Stomach (tissue), 8 donors: ENCODE measurements at regions not wholly inside any gene's neighbourhood (a gene's known extent, or its start where the extent isn't known, plus 50 kb on each side); places are given as distances from the start of the nearest gene placed in this dataset.
A peak's percentile ranks its signal among the peaks of the same experiment; 100 is the strongest.

Source experiments
- DNase-seq, 2 donors: peaks; one replicate each; pipeline versions ENCODE4 v3.0.0 to v3.0.0-alpha.2; 2013 to 2019
- H3K27ac ChIP-seq, 5 donors: fragments of 200-600 bp in 4 of 5; sonication (generic) in 4 of 5; one replicate each; pipeline ENCODE4 v1.5.1; 2013 to 2019; ENCODE audit warnings: mild to moderate bottlenecking in 1 of 5, moderate library complexity in 1 of 5
- H3K27me3 ChIP-seq, 3 donors: fragments of 200-600 bp; sonication (generic); one replicate each; pipeline ENCODE4 v1.5.1; 2017 to 2019; ENCODE audit warnings: mixed run types in 1 of 3
- H3K36me3 ChIP-seq, 4 donors: fragments of 200-600 bp; sonication (generic); 1 replicate in 3 of 4; 2 replicates in 1 of 4; pipeline ENCODE4 v1.5.1; 2016 to 2019
- H3K4me1 ChIP-seq, 4 donors: fragments of 200-600 bp; sonication (generic); one replicate each; pipeline ENCODE4 v1.5.1; 2016 to 2019
- H3K4me3 ChIP-seq, 4 donors: fragments of 200-600 bp; sonication (generic) in 3 of 4; one replicate each; pipeline ENCODE4 v1.5.1; 2016 to 2019; ENCODE audit warnings: mild to moderate bottlenecking in 1 of 4
- H3K9me3 ChIP-seq, 4 donors: fragments of 200-600 bp; sonication (generic); one replicate each; pipeline ENCODE4 v1.5.1; 2016 to 2019
- CTCF ChIP-seq, 7 experiments: fragments of 450-650 bp in 4 of 7; fragments of 200-600 bp in 3 of 7; sonication (generic) in 3 of 7; IDR thresholded peaks; one replicate each; pipeline ENCODE4 v1.5.1; 2016 to 2019; ENCODE audit warnings: antibody characterized with exemption in 7 of 7, control low read depth in 2 of 7, mild to moderate bottlenecking in 1 of 7
- EP300 ChIP-seq: sonication (generic); formaldehyde crosslinking; IDR thresholded peaks from one replicate; pipeline ENCODE4 v1.6.1; 2017; ENCODE audit warnings: antibody characterized with exemption
- POLR2A ChIP-seq, 4 donors: fragments of 450-650 bp; IDR thresholded peaks; one replicate each; pipeline ENCODE4 v1.6.1; 2016; ENCODE audit warnings: antibody characterized with exemption in 4 of 4, control low read depth in 2 of 4, mild to moderate bottlenecking in 1 of 4, moderate library complexity in 1 of 4
- POLR2AphosphoS5 ChIP-seq, 3 donors: sonication (generic); formaldehyde crosslinking; IDR thresholded peaks; one replicate each; pipeline ENCODE4 v1.6.1; 2016; ENCODE audit warnings: antibody characterized with exemption in 3 of 3
- WGBS, 5 donors: extraction: QIAGEN DNeasy Blood & Tissue Kit in 3 of 5; methylation state at CpG; one replicate each; pipeline versions ENCODE4 v1.1.5 to v1.1.7; 2013 to 2018; 5-methylcytosine and 5-hydroxymethylcytosine counted together
- intact Hi-C: fragments of 100-400 bp; cut with DNase I; formaldehyde crosslinking; loops from one replicate; pipeline ENCODE4 v1.15.1; 2023; ENCODE audit warnings: low total_unique reads
- donor health status: healthy with polysubstance abuse.
- donor health status: Bipolar disorder and iron deficiency.
- donor health status: healthy.

DNA sequence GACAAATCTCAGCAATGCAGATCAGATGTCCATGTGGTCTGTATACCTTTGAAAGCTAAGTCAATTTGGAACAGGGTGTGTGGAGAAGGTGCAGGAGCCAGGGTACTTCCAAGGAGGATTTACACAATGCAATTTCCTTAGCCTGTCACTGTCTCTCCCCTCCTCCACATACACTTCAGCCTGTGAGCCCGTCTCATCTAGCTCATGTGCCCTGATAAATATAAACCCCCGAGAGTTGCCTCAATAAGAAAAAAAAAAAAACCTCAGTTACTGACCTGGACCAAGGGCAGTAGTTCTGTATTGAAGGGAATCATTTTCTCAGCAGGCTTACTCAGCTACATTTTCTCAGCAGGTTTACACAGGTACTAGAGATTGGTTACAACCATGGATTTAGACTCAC is 132.1 kb upstream of the PELI2 start:
- 25 to 59% (median 44%) methylated on average over 2 of the region's 2 CpGs for WGBS, 5 donors
- Histone ChIP-seq H3K36me3 (no peaks in the 10 kb centered on the region), H3K4me1 (no peaks in the 10 kb centered on the region), H3K27ac (no peak overlapping the region), H3K9me3 (peaks cover 0 to 2% (median 2%) of the 10 kb centered on the region in 4 donors), H3K4me3 (no peak overlapping the region), H3K27me3 (no peaks in the 10 kb centered on the region)
- no peak for DNase-seq
- intact Hi-C loops = no loop called here
- no peak for TF ChIP-seq POLR2AphosphoS5 (IDR thresholded peaks at IDR 0.05)
- TF ChIP-seq POLR2A (IDR thresholded peaks at IDR 0.05) = no peak
- TF ChIP-seq EP300 = no peak
- no peak for TF ChIP-seq CTCF (IDR thresholded peaks at IDR 0.05)

DNA sequence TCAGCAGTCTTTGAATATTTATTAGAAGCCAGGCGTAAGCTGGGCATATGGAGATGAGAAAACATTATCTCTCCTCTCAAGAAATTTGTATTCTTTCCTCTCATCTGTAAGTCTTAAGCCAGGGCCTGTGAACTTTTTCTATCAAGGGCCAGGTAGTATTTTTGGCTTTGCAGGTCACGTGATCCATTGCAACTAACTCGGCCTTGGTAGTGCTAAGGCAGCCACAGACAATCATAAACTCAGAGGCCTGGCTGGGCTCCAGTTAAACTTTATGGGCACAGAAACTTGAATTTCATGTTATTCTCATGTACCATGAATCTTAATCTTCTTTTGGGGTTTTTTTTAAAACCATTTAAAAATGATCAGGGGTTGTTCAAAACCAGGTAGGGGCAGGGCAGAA is 117.4 kb upstream of the PELI2 start:
- H3K27ac ChIP-seq = no peak overlapping the region
- no peak overlapping the region for H3K4me3 ChIP-seq
- no peaks in the 10 kb centered on the region for H3K27me3 ChIP-seq
- no peak for DNase-seq
- intact Hi-C loops = no loop called here
- peaks cover 4 to 26% (median 9%) of the 10 kb centered on the region in 4 donors for H3K4me1 ChIP-seq
- H3K36me3 ChIP-seq = no peaks in the 10 kb centered on the region
- WGBS, 5 donors = 81 to 91% (median 85%) methylated on average over 3 of the region's 3 CpGs
- TF ChIP-seq CTCF (IDR thresholded peaks at IDR 0.05) (no peak), EP300 (no peak), POLR2AphosphoS5 (IDR thresholded peaks at IDR 0.05) (no peak), POLR2A (IDR thresholded peaks at IDR 0.05) (no peak)
- no peaks in the 10 kb centered on the region for H3K9me3 ChIP-seq

DNA sequence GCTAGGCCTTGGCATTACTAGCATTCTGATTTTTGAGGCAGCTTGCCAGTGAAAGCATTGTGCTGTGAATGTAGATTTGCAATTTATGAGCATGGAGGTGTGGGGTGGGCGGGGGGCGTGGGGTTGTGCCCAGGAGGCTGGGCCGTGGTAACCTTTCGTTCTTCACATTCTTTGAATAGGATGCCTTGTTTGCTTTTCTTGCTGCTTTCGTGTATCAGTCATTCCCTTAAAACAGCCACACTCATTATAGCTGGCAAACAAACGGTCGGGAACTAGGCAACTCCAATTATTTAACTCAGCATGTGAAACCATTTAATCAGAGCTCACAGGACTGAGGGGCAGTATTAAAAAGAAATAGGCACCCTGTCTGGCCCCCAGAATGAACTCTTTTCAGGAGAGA is 115.9 kb upstream of the PELI2 start:
- H3K4me1 ChIP-seq = peaks cover 4 to 26% (median 9%) of the 10 kb centered on the region in 4 donors
- H3K36me3 ChIP-seq = no peaks in the 10 kb centered on the region
- H3K9me3 ChIP-seq = no peaks in the 10 kb centered on the region
- no peak for TF ChIP-seq EP300
- TF ChIP-seq POLR2A (IDR thresholded peaks at IDR 0.05) = no peak
- no peak for TF ChIP-seq POLR2AphosphoS5 (IDR thresholded peaks at IDR 0.05)
- no peak for TF ChIP-seq CTCF (IDR thresholded peaks at IDR 0.05)
- intact Hi-C loops = no loop called here
- H3K27ac ChIP-seq = no peak overlapping the region
- no peaks in the 10 kb centered on the region for H3K27me3 ChIP-seq
- peak in 1 of 2 donors; percentile 35 for DNase-seq
- WGBS, 5 donors = 60 to 74% (median 65%) methylated on average over 7 of the region's 7 CpGs
- no peak overlapping the region for H3K4me3 ChIP-seq

- Histone ChIP-seq H3K4me3 (no peak overlapping the region), H3K27ac (no peak overlapping the region), H3K9me3 (no peaks in the 10 kb centered on the region), H3K27me3 (no peaks in the 10 kb centered on the region), H3K4me1 (peaks cover 4 to 26% (median 9%) of the 10 kb centered on the region in 4 donors), H3K36me3 (no peaks in the 10 kb centered on the region)
- TF ChIP-seq POLR2A (IDR thresholded peaks at IDR 0.05) = no peak
- no peak for TF ChIP-seq POLR2AphosphoS5 (IDR thresholded peaks at IDR 0.05)
- no peak for TF ChIP-seq CTCF (IDR thresholded peaks at IDR 0.05)
- TF ChIP-seq EP300 = no peak
- DNase-seq = peak in 1 of 2 donors; percentile 26
- WGBS, 5 donors = 66 to 88% (median 85%) methylated on average over 11 of the region's 11 CpGs
- intact Hi-C loops = no loop called here
These were observed 115.2 kb upstream of the PELI2 start for GRCh38 chr14:56002876-56003625.
